ENCODE measurements at regions not wholly inside any gene's neighbourhood (a gene's known extent, or its start where the extent isn't known, plus 50 kb on each side); places are given as distances from the start of the nearest gene placed in this dataset.
"Not testable (repeated sequence)": the region's sequence is repeated elsewhere in the genome, so short reads cannot be mapped to it uniquely, and the experiment has no call there.

DNA sequence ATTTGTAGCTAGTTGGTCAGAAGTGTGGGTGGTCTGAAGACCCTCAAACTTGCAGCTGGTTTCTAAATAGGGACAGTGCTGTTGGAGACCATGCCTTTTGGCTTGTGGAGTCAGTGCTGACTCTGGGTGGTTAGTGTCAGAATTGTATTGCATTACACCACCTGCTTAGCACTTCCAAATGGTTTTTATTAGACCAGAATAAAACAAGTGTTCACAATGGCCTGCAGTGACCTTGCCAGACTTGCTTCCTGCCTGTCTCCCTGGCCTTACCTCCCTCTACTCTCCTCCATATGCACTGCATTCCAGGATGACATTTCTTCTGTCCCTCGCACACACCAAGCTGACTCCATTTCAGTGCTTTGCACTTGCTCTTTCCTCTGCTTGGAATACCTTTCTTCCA lies 72.7 kb upstream of the CNIH3 start:
- TF ChIP-seq, protein P1, sequence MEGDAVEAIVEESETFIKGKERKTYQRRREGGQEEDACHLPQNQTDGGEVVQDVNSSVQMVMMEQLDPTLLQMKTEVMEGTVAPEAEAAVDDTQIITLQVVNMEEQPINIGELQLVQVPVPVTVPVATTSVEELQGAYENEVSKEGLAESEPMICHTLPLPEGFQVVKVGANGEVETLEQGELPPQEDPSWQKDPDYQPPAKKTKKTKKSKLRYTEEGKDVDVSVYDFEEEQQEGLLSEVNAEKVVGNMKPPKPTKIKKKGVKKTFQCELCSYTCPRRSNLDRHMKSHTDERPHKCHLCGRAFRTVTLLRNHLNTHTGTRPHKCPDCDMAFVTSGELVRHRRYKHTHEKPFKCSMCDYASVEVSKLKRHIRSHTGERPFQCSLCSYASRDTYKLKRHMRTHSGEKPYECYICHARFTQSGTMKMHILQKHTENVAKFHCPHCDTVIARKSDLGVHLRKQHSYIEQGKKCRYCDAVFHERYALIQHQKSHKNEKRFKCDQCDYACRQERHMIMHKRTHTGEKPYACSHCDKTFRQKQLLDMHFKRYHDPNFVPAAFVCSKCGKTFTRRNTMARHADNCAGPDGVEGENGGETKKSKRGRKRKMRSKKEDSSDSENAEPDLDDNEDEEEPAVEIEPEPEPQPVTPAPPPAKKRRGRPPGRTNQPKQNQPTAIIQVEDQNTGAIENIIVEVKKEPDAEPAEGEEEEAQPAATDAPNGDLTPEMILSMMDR (IDR thresholded peaks at IDR 0.05; ENCODE audit: borderline replicate concordance, insufficient read depth, low read depth, low read length), result no peak
- H3K4me3 ChIP-seq (ENCODE audit: low read depth, low read length), result no peak overlapping the region

DNA sequence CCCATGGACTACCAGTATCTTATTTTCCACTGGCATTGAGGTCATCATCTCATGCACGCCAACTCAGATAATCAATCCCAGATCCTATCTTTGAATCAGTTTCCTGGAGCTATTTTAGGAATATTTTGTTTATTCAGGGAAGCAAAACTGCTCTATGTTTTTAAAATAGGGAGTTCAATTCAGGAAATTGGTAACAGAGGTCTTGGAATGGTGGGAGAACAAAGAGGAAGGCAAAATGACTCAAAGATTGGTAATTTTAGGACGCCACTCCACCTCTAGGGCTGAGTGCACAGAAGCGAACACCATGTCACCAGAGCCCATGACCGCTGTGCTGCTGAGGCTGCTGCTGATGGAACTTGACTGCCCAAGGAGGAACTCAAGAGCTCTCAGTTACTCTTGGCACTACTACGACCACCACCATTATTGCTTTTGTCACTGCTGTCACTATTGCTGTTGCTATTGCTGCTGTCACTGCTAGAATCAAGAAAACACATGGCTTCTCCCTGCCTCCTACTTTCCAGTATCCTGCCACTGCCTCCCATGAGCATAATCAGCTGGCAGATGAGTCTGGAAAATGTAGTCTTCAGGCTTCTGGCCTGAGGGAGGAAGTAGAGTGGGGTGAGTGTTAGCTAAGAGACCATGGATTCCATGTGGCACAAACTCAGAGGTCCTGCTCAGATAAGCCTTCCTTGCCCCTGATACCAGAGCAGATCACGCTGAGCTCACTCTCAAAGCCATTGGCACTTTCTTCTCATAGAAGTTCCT lies 71.6 kb upstream of the CNIH3 start:
- TF ChIP-seq, protein P1 (IDR thresholded peaks at IDR 0.05; ENCODE audit: borderline replicate concordance, insufficient read depth, low read depth, low read length), result no peak
- H3K4me3 ChIP-seq (ENCODE audit: low read depth, low read length), result no peak overlapping the region

DNA sequence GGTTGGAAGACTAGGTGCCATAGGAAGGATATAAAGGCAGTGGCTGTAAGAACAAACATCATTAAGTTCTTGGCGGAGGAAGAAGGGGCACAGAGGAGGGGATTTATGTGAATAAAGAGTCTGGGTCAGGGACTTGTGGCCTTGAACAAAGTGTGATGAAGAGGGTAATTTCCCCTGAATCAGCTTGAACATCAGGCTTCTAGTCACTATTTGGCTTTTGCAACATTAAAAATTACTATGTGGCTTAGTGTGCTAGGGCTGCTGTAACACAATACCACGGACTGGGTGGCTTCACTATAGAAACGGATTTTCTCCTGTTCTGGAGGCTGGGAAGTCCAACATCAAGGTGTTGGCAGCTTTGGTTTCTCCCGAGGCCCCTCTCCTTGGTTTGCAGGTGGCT lies 70.5 kb upstream of the CNIH3 start:
- TF ChIP-seq, protein P1 (IDR thresholded peaks at IDR 0.05; ENCODE audit: borderline replicate concordance, insufficient read depth, low read depth, low read length), result no peak
- no peak overlapping the region for H3K4me3 ChIP-seq (ENCODE audit: low read depth, low read length)

DNA sequence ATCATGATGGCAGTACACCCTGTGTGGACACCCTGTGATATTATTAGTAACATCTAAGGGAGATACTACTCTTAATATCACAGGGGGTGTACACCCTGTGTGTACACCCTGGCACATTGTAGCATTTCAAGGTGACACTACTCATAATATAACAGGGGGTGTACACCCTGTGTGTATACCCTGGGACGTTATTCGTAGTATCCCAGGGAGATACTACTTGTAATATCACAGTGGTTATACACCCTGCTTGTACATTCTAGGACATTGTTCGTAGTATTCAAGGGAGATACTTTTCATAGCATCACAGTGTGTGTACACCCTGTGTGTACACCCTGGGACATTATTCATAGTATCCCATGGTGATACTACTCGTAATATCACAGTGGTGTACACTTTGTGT lies 67.4 kb upstream of the CNIH3 start:
- TF ChIP-seq, protein P1 (IDR thresholded peaks at IDR 0.05; ENCODE audit: borderline replicate concordance, insufficient read depth, low read depth, low read length), result no peak
- H3K4me3 ChIP-seq (ENCODE audit: low read depth, low read length), result no peak overlapping the region

DNA sequence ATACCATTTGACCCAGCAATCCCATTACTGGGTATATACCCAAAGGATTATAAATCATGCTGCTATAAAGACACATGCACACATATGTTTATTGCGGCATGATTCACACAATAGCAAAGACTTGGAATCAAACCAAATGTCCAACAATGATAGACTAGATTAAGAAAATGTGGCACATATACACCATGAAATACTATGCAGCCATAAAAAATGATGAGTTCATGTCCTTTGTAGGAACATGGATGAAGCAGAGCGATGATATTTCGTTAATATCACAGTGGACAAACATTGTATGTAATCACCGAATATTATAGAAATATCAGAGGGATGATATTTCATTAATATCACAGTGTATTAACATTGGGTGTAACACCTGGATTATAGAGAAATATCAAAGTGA lies 64.9 kb upstream of the CNIH3 start:
- not testable (repeated sequence) for H3K4me3 ChIP-seq (ENCODE audit: low read depth, low read length)

DNA sequence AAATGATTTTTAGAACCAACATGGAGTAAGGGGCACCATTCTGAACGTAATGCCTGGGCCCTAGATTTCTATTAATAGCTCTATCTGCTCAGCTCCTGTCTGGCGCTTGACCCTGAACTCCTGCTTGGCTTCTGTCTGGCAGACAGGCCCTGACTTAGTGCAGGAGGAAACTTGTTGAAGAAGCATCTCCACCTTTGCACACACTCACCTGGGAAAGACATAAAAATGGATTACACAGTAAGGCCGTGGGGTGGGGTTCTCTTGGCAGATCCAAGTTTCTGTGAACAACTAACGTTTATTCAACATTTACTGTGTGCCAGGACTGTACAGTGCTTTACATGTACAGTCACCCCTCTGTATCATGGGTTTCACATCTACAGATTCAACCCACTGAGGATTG lies 62.1 kb upstream of the CNIH3 start:
- TF ChIP-seq, protein P1 (IDR thresholded peaks at IDR 0.05; ENCODE audit: borderline replicate concordance, insufficient read depth, low read depth, low read length), result no peak
- no peak overlapping the region for H3K4me3 ChIP-seq (ENCODE audit: low read depth, low read length)

DNA sequence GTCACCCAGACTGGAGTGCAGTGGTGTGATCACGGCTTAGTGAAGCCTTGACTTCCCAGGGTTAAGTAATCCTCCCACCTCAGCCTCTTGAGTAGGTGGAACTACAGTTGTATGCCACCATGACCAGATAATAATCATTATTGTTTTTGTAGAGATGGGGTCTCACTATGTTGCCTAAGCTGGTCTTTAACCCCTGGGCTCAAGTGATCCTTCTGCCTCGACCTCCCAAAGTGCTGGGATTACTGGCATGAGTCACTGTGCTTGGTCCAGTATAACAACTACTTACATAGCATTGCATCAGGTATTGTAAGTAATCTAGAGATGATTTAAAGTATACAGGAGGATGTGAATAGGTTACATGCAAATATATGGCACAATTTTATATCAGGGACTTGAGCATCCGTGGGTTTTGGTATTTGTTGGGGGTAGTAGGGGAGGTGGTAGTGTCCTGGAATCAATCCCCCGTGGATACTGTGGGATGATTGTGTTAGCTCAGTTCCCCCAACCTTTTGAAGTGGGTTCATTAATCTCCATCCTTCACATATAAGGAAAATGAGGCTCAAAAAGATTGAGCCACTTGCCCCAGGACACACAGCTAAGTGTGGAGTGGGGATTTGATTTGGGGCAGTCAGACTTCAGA lies 61.4 kb upstream of the CNIH3 start:
- H3K4me3 ChIP-seq (ENCODE audit: low read depth, low read length), result no peak overlapping the region
- TF ChIP-seq, protein P1 (IDR thresholded peaks at IDR 0.05; ENCODE audit: borderline replicate concordance, insufficient read depth, low read depth, low read length), result no peak

All from GM12875 (cell line).